Motor neuron (in vitro differentiated cells): ENCODE measurements at regions not wholly inside any gene's neighbourhood (a gene's known extent, or its start where the extent isn't known, plus 50 kb on each side); places are given as distances from the start of the nearest gene placed in this dataset.

Source experiments
- ATAC-seq, 8 experiments: fragments of 200-7000 bp; cut with Tn5 transposase; replicated peaks in 6 of 8; 2 replicates each; pipeline ENCODE4 v1.8.0; 2021; ENCODE audit warnings: mild to moderate bottlenecking in 8 of 8, moderate library complexity in 8 of 8
- H3K27ac ChIP-seq, 2 donors: fragments of 250-450 bp; sonication (Bioruptor Pico); 2 replicates each; pipeline ENCODE4 v1.9.0; 2021; ENCODE audit warnings: antibody characterized with exemption in 2 of 2, mild to moderate bottlenecking in 2 of 2, moderate library complexity in 1 of 2
- H3K4me1 ChIP-seq, 2 donors: fragments of 250-450 bp; sonication (Bioruptor Pico); replicated peaks in 1 of 2; 2 replicates each; pipeline ENCODE4 v1.6.1; 2021; ENCODE audit warnings: antibody characterized with exemption in 2 of 2, mild to moderate bottlenecking in 2 of 2, moderate library complexity in 1 of 2
- H3K4me3 ChIP-seq, 5 donors: fragments of 250-450 bp; sonication (Bioruptor Pico); 2 replicates each; pipeline ENCODE4 v1.9.0; 2021; ENCODE audit warnings: antibody characterized with exemption in 5 of 5, mild to moderate bottlenecking in 5 of 5, moderate library complexity in 4 of 5
- WGBS, 10 experiments: fragments of 450-650 bp; shearing (Covaris generic); methylation state at CpG; one replicate each; pipeline ENCODE4 v1.0.0; 2022; 5-methylcytosine and 5-hydroxymethylcytosine counted together
- in situ Hi-C, 9 experiments: fragments of 400-800 bp; cut with MboI; loops; one replicate each; pipeline ENCODE4 v1.15.0; 2021; ENCODE audit warnings: low sequenced_read_pairs in 9 of 9, low pct_unique_long_range_greater_than_20kb in 2 of 9; ENCODE audit not compliant: unreplicated experiment in 9 of 9

DNA sequence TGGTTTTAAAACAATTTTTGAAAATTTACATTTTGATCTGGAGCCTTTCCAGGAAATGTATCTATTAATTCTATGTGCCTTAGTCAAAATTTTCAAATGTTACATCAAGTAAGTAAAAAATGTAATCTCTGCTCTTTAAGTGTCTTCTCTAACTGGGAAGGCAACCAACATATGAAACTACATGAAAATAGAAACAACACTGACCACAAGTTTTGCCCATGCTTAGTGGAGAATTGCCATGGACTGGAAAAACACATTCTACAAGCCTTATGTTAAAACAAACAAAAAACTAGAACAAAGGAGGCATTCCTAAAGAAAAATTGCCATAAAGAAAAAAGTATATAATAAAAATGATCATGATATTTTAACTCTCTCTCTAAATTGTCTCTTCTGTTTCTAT, 75.9 kb upstream of the SPRED1 start:
- Histone ChIP-seq H3K4me1 (peaks cover 0 to 8% of the 10 kb centered on the region in 2 donors), H3K27ac (no peak overlapping the region), H3K4me3 (no peak overlapping the region)
- ATAC-seq: no peak
- in situ Hi-C loops: no loop called here

DNA sequence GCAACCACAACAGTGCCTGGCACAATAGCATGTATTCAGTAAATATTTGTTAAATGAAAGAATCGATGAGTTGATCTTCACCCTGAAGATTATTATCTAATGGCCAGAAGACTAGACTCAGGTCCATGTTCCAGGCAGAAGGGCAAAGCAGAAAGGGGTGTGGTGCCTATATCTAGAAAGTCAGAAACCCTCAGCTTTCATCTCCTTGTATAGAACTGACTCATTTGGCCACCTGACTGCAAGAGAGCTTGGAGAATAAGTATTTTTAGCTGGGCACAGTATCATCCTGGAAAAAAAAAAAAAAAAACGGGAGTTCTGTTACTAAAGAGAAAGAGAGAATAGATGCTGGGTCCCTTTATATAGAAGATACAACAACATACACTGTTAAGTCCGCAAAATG, 69.7 kb upstream of the SPRED1 start:
- WGBS, 10 experiments: 59 to 94% (median 85%) methylated on average over 1 to 3 of the region's 3 CpGs
- ATAC-seq: peak in 2 of 8 experiments; percentile 43 to 45

DNA sequence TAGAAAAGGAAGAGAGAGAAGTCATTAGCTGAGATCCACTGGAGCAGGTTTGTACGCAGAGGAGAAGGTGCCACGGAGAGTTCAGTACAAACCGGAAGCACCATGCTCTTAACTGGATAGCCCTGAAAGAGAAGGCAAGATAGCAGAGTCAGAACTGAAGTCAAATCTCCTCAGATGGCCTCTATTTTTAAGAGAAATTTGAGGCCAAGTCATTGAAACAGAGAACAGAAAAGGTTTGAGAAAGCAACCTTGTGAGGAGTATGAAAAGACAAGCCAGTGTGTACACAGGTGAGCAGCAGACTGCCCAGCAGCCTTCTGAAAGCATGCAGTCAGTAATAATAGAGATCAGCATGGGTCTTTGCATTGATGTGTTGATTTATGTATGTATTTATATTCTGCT, 66.1 kb upstream of the SPRED1 start:
- no peak overlapping the region for H3K27ac ChIP-seq
- ATAC-seq: peak in 2 of 8 experiments; percentile 40 to 57
- H3K4me1 ChIP-seq: peaks cover 8 to 14% of the 10 kb centered on the region in 2 donors
- WGBS, 10 experiments: 40 to 100% (median 86%) methylated on average over 1 to 3 of the region's 3 CpGs; no CpG with 5 or more reads in 1 of the 10 experiments
- in situ Hi-C loops: no loop called here
- no peak overlapping the region for H3K4me3 ChIP-seq

More for the DNA sequence above, 69.7 kb upstream of the SPRED1 start:
- peaks cover 8 to 14% of the 10 kb centered on the region in 2 donors for H3K4me1 ChIP-seq
- in situ Hi-C loops: no loop called here
- H3K4me3 ChIP-seq: no peak overlapping the region
- H3K27ac ChIP-seq: no peak overlapping the region

DNA sequence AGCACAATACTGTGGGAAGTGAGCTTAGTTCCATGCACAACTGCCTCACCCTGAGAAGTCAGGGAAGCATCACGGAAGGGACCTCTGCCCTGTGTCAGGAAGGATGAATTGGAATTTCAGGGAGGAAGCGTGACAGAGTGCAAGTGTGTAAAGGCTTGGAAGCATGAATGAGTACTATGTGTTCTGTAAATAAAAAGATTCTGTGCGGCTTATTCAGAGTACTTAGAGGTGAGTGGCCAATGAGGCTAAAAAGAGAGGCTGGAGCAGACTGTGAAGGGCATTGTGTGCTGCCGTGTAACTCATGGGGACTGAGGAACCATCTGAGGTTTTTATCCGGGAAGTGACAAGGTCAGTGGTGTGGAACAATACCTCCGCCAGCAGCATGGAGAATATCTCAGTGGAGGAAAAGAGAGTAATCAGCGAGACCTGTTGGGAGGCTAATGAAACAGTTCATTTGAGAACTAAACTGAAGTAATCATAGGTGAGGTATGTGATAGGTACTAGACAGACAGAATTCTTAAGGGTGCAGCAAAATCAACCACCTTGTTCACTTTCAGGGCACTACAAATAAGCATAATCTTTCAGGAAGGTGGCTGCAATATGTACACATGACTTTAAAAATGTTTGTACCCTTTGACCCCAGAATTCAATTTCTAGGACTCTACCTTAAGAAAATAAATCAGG, 64.9 kb upstream of the SPRED1 start:
- in situ Hi-C loops: no loop called here
- H3K4me1 ChIP-seq: peaks cover 8 to 14% of the 10 kb centered on the region in 2 donors
- H3K27ac ChIP-seq: no peak overlapping the region
- 30 to 100% (median 67%) methylated on average over 2 to 6 of the region's 7 CpGs; no CpG with 5 or more reads in 1 of the 10 experiments for WGBS, 10 experiments
- no peak overlapping the region for H3K4me3 ChIP-seq
- ATAC-seq: peak in 5 of 8 experiments; percentile 46 to 65 (median 64)

DNA sequence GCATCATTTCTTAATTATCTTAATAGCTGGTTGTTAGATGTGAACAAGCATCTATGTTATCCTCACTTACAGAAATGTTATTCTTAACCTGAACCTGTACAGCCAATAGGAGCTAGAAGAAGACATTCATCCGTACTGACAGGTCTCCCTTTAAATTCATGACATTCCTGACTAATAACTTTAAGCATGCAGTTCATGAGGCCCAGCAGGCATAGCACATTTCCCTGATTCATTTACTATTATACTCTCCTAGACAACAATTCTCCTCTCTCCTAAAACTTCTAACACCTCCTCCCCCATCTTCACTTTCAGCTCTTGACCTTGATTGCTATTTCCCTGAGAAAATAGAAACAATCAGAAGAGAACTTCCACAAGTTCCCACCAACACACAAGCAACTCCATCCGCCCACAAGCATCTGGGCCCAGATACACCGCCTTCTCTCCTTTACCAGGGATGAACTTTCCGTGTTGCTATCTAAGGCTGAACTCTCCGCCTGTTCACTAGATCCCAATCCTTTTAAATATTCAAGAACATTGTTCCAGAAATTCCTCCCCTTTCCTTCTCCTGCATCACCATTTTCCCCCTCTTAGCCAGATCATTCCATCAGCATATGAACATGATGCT, 62.9 kb upstream of the SPRED1 start:
- Histone ChIP-seq H3K4me1 (peaks cover 8 to 14% of the 10 kb centered on the region in 2 donors), H3K27ac (no peak overlapping the region), H3K4me3 (no peak overlapping the region)
- 33 to 100% (median 83%) methylated on average over 1 to 5 of the region's 5 CpGs; no CpG with 5 or more reads in 2 of the 10 experiments for WGBS, 10 experiments
- peak in 3 of 8 experiments; percentile 34 to 67 (median 67) for ATAC-seq
- in situ Hi-C loops: no loop called here

DNA sequence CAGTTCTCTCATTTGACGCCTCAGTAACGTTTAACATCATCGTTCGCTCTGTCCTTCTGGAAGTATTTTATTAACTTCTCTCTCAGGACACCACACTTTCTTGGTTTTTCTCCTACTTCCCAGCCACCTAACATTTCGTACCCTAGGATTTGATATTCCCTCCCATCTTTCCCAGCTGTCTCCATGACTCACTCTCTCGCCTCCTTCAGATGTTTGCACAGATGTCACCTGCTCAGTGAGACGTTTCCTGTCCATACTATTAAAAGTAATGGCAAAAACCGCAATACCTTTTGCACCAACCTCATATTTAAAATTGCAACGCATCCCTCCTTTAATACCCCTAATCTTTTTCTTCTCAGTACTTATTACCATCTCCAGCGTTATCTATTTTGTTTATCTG, 62.1 kb upstream of the SPRED1 start:
- Histone ChIP-seq H3K4me1 (peaks cover 8 to 14% of the 10 kb centered on the region in 2 donors), H3K27ac (no peak overlapping the region), H3K4me3 (no peak overlapping the region)
- 85 to 100% (median 98%) methylated on average over 1 to 10 of the region's 10 CpGs for WGBS, 10 experiments
- no peak for ATAC-seq
- in situ Hi-C loops: no loop called here

DNA sequence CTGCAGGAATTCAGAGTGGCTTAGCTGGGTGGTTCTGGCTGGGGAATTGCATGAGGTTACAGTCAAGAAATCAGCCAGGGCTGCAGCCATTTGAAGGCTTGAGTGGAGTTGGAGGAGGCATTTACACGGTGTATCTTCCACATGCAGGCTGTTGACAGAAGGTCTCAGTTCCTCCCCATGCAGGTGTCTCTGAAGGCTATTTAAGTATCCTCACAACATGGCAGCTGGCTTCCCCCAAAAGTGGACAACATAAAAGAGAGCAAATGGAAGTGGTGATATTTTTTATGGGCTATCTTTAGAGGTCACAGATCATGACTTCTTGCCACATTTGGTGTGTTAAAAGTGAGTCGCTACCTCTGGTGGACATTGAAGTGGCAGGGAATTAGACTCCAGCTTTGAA, 60.1 kb upstream of the SPRED1 start:
- Histone ChIP-seq H3K4me3 (no peak overlapping the region), H3K27ac (no peak overlapping the region), H3K4me1 (no peaks in the 10 kb centered on the region)
- no peak for ATAC-seq
- in situ Hi-C loops: no loop called here
- 70 to 100% (median 98%) methylated on average over 1 to 2 of the region's 2 CpGs; no CpG with 5 or more reads in 2 of the 10 experiments for WGBS, 10 experiments

DNA sequence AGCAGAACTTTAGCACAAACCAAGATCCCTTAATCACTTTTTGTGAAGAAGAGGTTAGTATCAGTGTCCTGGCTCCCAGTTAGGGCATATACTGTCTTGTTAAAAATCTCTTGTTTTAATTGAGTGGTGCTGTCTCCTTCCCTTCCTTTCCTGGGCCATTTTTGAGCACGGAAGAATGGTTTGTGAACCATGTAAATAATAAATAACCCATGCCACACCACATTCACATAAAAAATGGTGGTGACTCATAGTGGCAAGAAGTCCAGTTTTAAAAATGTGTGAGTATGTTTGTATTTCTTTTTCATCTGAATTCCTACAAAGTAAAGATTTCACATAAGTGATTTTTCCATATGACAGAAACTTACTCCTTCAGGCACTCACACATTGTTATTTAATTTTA, 59.1 kb upstream of the SPRED1 start:
- no peak for ATAC-seq
- WGBS, 10 experiments: 0 to 67% (median 31%) methylated on average over 1 of the region's 1 CpG; no CpG with 5 or more reads in 2 of the 10 experiments
- in situ Hi-C loops: no loop called here
- H3K4me1 ChIP-seq: no peaks in the 10 kb centered on the region
- H3K27ac ChIP-seq: no peak overlapping the region
- H3K4me3 ChIP-seq: no peak overlapping the region

DNA sequence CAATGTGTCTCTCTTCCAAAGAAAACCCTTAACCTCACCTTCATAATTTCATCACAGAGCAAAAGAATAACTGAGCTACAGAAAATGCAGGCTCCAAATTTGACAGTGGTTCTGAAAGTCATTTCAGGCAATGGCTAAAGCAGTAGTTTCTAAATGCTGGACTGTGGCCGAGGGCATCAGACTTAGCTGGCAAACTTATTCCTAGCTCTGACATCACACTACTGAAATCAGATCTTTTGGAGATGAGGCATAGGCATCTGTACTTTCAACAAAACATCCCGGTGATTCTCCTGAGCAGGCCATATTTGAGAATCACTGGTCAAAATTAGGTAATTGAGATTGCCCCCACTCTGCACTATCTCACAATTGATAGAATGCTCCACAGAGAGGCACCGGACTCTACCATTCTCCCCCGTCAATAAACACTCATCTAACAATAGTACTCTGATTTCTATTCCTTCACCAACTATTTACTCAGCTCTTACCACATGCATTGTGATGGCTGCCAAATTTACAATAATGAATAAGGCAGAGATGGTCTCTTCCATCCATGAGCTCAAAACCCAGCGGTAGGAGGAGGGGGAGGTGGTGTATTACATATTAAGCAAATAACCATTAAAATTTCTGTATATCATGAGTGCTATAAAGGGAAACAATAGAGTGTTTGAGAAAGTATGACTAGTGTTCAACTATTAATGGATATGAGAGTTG, 57.3 kb upstream of the SPRED1 start:
- H3K4me1 ChIP-seq: no peaks in the 10 kb centered on the region
- no peak for ATAC-seq
- in situ Hi-C loops: no loop called here
- no peak overlapping the region for H3K4me3 ChIP-seq
- WGBS, 10 experiments: 6 to 93% (median 67%) methylated on average over 1 to 5 of the region's 5 CpGs; no CpG with 5 or more reads in 1 of the 10 experiments
- no peak overlapping the region for H3K27ac ChIP-seq

DNA sequence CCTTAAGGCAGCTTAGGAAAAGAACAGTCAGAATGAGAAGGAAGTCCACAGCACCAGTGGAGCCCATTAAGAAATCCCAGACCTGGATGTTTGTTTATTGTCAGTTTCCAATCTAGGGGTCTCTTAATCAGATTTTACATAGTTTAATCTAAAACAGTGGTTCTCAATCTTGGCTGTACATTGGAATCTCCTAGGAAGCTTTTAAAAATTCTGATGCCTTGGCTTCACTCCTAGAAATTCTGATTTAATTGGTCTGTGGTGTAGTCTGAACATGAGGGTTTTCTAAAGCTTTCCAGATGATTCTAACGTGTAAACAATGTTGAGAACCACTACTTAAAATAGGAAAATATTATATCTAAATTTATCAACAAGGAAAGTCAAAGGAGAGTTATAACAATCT, 56.6 kb upstream of the SPRED1 start:
- in situ Hi-C loops: no loop called here
- Histone ChIP-seq H3K4me3 (no peak overlapping the region), H3K27ac (no peak overlapping the region), H3K4me1 (no peaks in the 10 kb centered on the region)
- no peak for ATAC-seq
- 0 to 100% (median 60%) methylated on average over 1 of the region's 1 CpG; no CpG with 5 or more reads in 1 of the 10 experiments for WGBS, 10 experiments

DNA sequence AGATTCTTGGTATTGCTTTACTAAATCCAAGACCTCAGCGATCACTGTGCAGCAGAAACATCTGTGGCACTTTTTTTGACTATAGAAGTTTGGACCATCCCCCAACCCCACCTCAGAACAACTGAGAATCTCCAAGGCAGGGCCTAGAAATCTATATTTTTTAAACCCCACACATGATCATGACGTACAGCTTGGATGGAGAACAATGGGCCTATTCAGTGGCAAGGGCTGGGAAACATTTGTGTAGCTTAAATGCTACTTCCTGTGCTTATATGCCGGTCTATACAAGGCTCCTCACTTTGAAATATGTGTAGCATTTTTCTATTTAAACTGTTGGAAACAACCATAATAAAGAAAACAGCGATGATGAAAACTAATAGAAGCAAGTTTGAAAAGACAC, 55.1 kb upstream of the SPRED1 start:
- no peak overlapping the region for H3K27ac ChIP-seq
- ATAC-seq: no peak
- in situ Hi-C loops: no loop called here
- WGBS, 10 experiments: 52 to 100% (median 90%) methylated on average over 1 to 4 of the region's 4 CpGs; no CpG with 5 or more reads in 1 of the 10 experiments
- no peak overlapping the region for H3K4me3 ChIP-seq
- H3K4me1 ChIP-seq: peaks cover 0 to 8% of the 10 kb centered on the region in 2 donors

DNA sequence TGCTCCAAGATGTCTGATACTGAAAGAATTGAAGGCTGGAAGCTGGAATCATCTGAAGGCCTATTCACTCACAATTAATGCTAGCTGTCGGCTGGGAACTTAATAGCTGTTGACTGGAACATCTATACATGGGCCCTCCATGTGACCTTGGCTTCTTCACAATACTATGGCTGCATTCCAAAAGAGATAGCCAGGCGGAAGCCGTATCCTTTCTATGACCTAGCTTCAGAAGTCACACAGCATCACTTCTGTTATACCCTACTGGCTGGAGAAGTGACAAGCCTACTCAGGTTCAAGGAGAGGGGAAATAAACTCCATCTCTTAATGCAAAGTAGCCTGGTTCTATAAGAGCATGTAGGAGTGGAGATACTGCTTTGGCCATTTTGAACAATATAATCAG, 50.9 kb upstream of the SPRED1 start:
- no peak for ATAC-seq
- Histone ChIP-seq H3K4me1 (peaks cover 0 to 16% of the 10 kb centered on the region in 2 donors), H3K27ac (no peak overlapping the region), H3K4me3 (no peak overlapping the region)
- in situ Hi-C loops: no loop called here
- 57 to 93% (median 83%) methylated on average over 1 to 3 of the region's 3 CpGs; no CpG with 5 or more reads in 4 of the 10 experiments for WGBS, 10 experiments

DNA sequence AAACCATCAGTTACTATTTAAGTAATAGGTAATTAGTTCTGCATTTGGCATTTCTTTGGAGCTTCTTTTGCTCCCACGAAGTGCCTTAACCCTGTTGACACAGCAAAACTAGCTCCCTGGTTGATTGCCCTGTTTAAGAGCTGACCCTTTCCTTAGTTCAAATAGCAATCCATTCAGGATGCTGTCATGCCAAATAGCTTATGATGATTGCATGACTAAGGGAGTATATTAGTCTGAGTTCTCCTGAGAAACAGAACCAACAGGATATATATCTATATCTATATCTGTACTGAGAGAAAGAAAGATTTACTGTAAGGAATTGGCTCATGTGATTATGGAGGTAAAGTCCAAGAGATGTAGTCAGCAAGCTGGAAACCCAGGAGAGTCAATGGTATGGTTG, 50.3 kb upstream of the SPRED1 start:
- H3K4me1 ChIP-seq: peaks cover 0 to 16% of the 10 kb centered on the region in 2 donors
- H3K4me3 ChIP-seq: no peak overlapping the region
- ATAC-seq: no peak
- WGBS, 10 experiments: 0 to 57% (median 29%) methylated on average over 1 of the region's 1 CpG; no CpG with 5 or more reads in 4 of the 10 experiments
- in situ Hi-C loops: no loop called here
- H3K27ac ChIP-seq: no peak overlapping the region
